Cardiac muscle cell (in vitro differentiated cells and primary cell): ENCODE measurements at regions not wholly inside any gene's neighbourhood (a gene's known extent, or its start where the extent isn't known, plus 50 kb on each side); places are given as distances from the start of the nearest gene placed in this dataset.
A peak's percentile ranks its signal among the peaks of the same experiment; 100 is the strongest.

ENCODE experiments used
- DNase-seq, 2 donors: peaks; one replicate each; pipeline versions ENCODE4 v3.0.0 to v3.0.0-alpha.2; 2010 to 2017; ENCODE audit warnings: low read depth in 1 of 2, low spot score in 1 of 2
- H3K27ac ChIP-seq: fragments of 200-600 bp; sonication (generic); 2 replicates; pipeline ENCODE4 v1.5.1; 2016
- H3K27me3 ChIP-seq: fragments of 200-600 bp; sonication (generic); 2 replicates; pipeline ENCODE4 v1.6.0; 2016; ENCODE audit warnings: control low read depth
- H3K36me3 ChIP-seq: fragments of 200-600 bp; sonication (generic); 2 replicates; pipeline ENCODE4 v1.5.1; 2016; ENCODE audit warnings: control low read depth
- H3K4me1 ChIP-seq: fragments of 200-600 bp; sonication (generic); 2 replicates; pipeline ENCODE4 v1.8.1; 2017; ENCODE audit warnings: low read depth, mild to moderate bottlenecking, mixed run types
- H3K4me3 ChIP-seq: fragments of 200-600 bp; sonication (generic); 2 replicates; pipeline ENCODE4 v1.5.1; 2016; ENCODE audit warnings: mild to moderate bottlenecking
- H3K9me3 ChIP-seq: fragments of 200-600 bp; sonication (generic); 2 replicates; pipeline ENCODE4 v1.5.1; 2017; ENCODE audit warnings: low read depth, mild to moderate bottlenecking, control low read depth
- CTCF ChIP-seq: IDR thresholded peaks from 2 replicates; pipeline ENCODE4 v1.5.1; 2012; ENCODE audit warnings: low read depth, mild to moderate bottlenecking, low read length

- Histone ChIP-seq H3K27ac (peak overlapping the region; percentile 88), H3K9me3 (no peaks in the 10 kb centered on the region), H3K36me3 (no peaks in the 10 kb centered on the region), H3K4me3 (no peak overlapping the region), H3K27me3 (no peaks in the 10 kb centered on the region), H3K4me1 (peaks cover 49% of the 10 kb centered on the region)
- no peak for TF ChIP-seq CTCF
- peak; percentile 25 to 84 for DNase-seq
Observed at GRCh38 chr14:71539650-71540285, 392.5 kb upstream of the RGS6 start.

- DNase-seq = no peak
- Histone ChIP-seq H3K36me3 (no peaks in the 10 kb centered on the region), H3K4me1 (peaks cover 44% of the 10 kb centered on the region), H3K9me3 (no peaks in the 10 kb centered on the region), H3K27me3 (no peaks in the 10 kb centered on the region), H3K4me3 (no peak overlapping the region), H3K27ac (peak overlapping the region; percentile 88)
- no peak for TF ChIP-seq CTCF
Observed at GRCh38 chr14:71541271-71541670, 391.0 kb upstream of the RGS6 start.

- no peak for TF ChIP-seq CTCF
- DNase-seq = no peak
- Histone ChIP-seq H3K9me3 (no peaks in the 10 kb centered on the region), H3K36me3 (no peaks in the 10 kb centered on the region), H3K4me1 (peaks cover 36% of the 10 kb centered on the region), H3K27me3 (no peaks in the 10 kb centered on the region), H3K4me3 (no peak overlapping the region), H3K27ac (no peak overlapping the region)
Observed at GRCh38 chr14:71541973-71542690, 390.1 kb upstream of the RGS6 start.

GRCh38 chr14:71549421-71550050 is 382.7 kb upstream of the RGS6 start:
- Histone ChIP-seq H3K27me3 (no peaks in the 10 kb centered on the region), H3K36me3 (no peaks in the 10 kb centered on the region), H3K9me3 (no peaks in the 10 kb centered on the region), H3K4me3 (no peak overlapping the region), H3K4me1 (peaks cover 10% of the 10 kb centered on the region), H3K27ac (no peak overlapping the region)
- no peak for DNase-seq
- no peak for TF ChIP-seq CTCF

- Histone ChIP-seq H3K36me3 (no peaks in the 10 kb centered on the region), H3K27ac (no peak overlapping the region), H3K27me3 (no peaks in the 10 kb centered on the region), H3K4me1 (peaks cover 10% of the 10 kb centered on the region), H3K9me3 (no peaks in the 10 kb centered on the region), H3K4me3 (no peak overlapping the region)
- DNase-seq = no peak
- TF ChIP-seq CTCF = no peak
Observed at GRCh38 chr14:71550367-71550766, 381.9 kb upstream of the RGS6 start.
